ENCODE measurements at regions not wholly inside any gene's neighbourhood (a gene's known extent, or its start where the extent isn't known, plus 50 kb on each side); places are given as distances from the start of the nearest gene placed in this dataset.

- Histone ChIP-seq H4K91ac (ENCODE audit: low read length) (no peak overlapping the region), H3K79me1 (replicated peaks; ENCODE audit: low read length, poor library complexity, severe bottlenecking) (no peaks in the 10 kb centered on the region), H3K9ac (ENCODE audit: low read length) (no peak overlapping the region), H3K36me3 (ENCODE audit: control insufficient read depth in 1 of 2, insufficient read depth in 2 of 2, low read depth in 1 of 2, low read length in 2 of 2) (no peaks in the 10 kb centered on the region), H3K4ac (ENCODE audit: low read depth in 1 of 2, low read length in 2 of 2) (no peak overlapping the region), H2BK15ac (ENCODE audit: low read depth, poor library complexity, severe bottlenecking) (no peak overlapping the region), H3K18ac (ENCODE audit: low read depth in 1 of 2, low read length in 2 of 2) (no peak overlapping the region), H3K23ac (ENCODE audit: low read length in 2 of 2) (no peak overlapping the region), H2BK120ac (ENCODE audit: low read depth, low read length) (no peak overlapping the region), H2BK12ac (ENCODE audit: low read length in 2 of 2) (no peak overlapping the region), H2AK5ac (ENCODE audit: low read length, severe bottlenecking) (no peak overlapping the region), H4K8ac (ENCODE audit: low read length) (no peak overlapping the region), H3K4me2 (ENCODE audit: low read length, poor library complexity, severe bottlenecking) (no peak overlapping the region), H3K27ac (ENCODE audit: low read length, poor library complexity, severe bottlenecking) (no peak overlapping the region), H3K4me3 (ENCODE audit: insufficient read depth in 1 of 2, low read depth in 1 of 2, low read length in 2 of 2) (no peak overlapping the region), H3K9me3 (ENCODE audit: control insufficient read depth, low read length) (no peaks in the 10 kb centered on the region), H2AFZ (ENCODE audit: low read depth, low read length) (no peak overlapping the region), H2BK5ac (ENCODE audit: low read depth, low read length, poor library complexity, severe bottlenecking) (no peak overlapping the region), H3K4me1 (ENCODE audit: control insufficient read depth, insufficient read depth, low read depth, low read length) (no peaks in the 10 kb centered on the region), H3K14ac (ENCODE audit: low read length in 2 of 2) (no peak overlapping the region), H3K27me3 (ENCODE audit: control insufficient read depth in 1 of 2, insufficient read depth in 1 of 2, low read length in 2 of 2) (no peaks in the 10 kb centered on the region)
- no peak for DNase-seq
- WGBS: 17% methylated on average over 3 of the region's 3 CpGs
Observed at GRCh38 chr14:82230748-82231147, 697.1 kb upstream of the SEL1L start.

- 88% methylated on average over 1 of the region's 2 CpGs for WGBS
- H3K4ac ChIP-seq (ENCODE audit: low read depth in 1 of 2, low read length in 2 of 2): no peak overlapping the region
Observed at GRCh38 chr14:82238649-82239048, 705.0 kb upstream of the SEL1L start.

GRCh38 chr14:82239223-82239622, 705.6 kb upstream of the SEL1L start:
- no peak overlapping the region for H3K9ac ChIP-seq (ENCODE audit: low read length)
- H3K79me1 ChIP-seq (replicated peaks; ENCODE audit: low read length, poor library complexity, severe bottlenecking): no peaks in the 10 kb centered on the region
- WGBS: 55% methylated on average over 7 of the region's 7 CpGs
- no peak for DNase-seq
- H3K27ac ChIP-seq (ENCODE audit: low read length, poor library complexity, severe bottlenecking): no peak overlapping the region
- H3K4me3 ChIP-seq (ENCODE audit: insufficient read depth in 1 of 2, low read depth in 1 of 2, low read length in 2 of 2): no peak overlapping the region
- H4K8ac ChIP-seq (ENCODE audit: low read length): no peak overlapping the region
- H2BK120ac ChIP-seq (ENCODE audit: low read depth, low read length): no peak overlapping the region
- H3K4ac ChIP-seq (ENCODE audit: low read depth in 1 of 2, low read length in 2 of 2): no peak overlapping the region
- no peak overlapping the region for H2BK15ac ChIP-seq (ENCODE audit: low read depth, poor library complexity, severe bottlenecking)
- H2BK12ac ChIP-seq (ENCODE audit: low read length in 2 of 2): no peak overlapping the region
- H3K14ac ChIP-seq (ENCODE audit: low read length in 2 of 2): no peak overlapping the region
- no peak overlapping the region for H4K91ac ChIP-seq (ENCODE audit: low read length)
- no peak overlapping the region for H3K23ac ChIP-seq (ENCODE audit: low read length in 2 of 2)
- no peak overlapping the region for H2AK5ac ChIP-seq (ENCODE audit: low read length, severe bottlenecking)
- H3K36me3 ChIP-seq (ENCODE audit: control insufficient read depth in 1 of 2, insufficient read depth in 2 of 2, low read depth in 1 of 2, low read length in 2 of 2): no peaks in the 10 kb centered on the region
- no peaks in the 10 kb centered on the region for H3K27me3 ChIP-seq (ENCODE audit: control insufficient read depth in 1 of 2, insufficient read depth in 1 of 2, low read length in 2 of 2)
- no peak overlapping the region for H3K18ac ChIP-seq (ENCODE audit: low read depth in 1 of 2, low read length in 2 of 2)
- H3K4me2 ChIP-seq (ENCODE audit: low read length, poor library complexity, severe bottlenecking): no peak overlapping the region
- no peak overlapping the region for H2BK5ac ChIP-seq (ENCODE audit: low read depth, low read length, poor library complexity, severe bottlenecking)
- H2AFZ ChIP-seq (ENCODE audit: low read depth, low read length): no peak overlapping the region
- H3K4me1 ChIP-seq (ENCODE audit: control insufficient read depth, insufficient read depth, low read depth, low read length): no peaks in the 10 kb centered on the region
- peaks cover 6% of the 10 kb centered on the region for H3K9me3 ChIP-seq (ENCODE audit: control insufficient read depth, low read length)

More at GRCh38 chr14:82238649-82239048, 705.0 kb upstream of the SEL1L start:
- Histone ChIP-seq H3K4me3 (ENCODE audit: insufficient read depth in 1 of 2, low read depth in 1 of 2, low read length in 2 of 2) (no peak overlapping the region), H2BK120ac (ENCODE audit: low read depth, low read length) (no peak overlapping the region), H3K14ac (ENCODE audit: low read length in 2 of 2) (no peak overlapping the region), H3K27me3 (ENCODE audit: control insufficient read depth in 1 of 2, insufficient read depth in 1 of 2, low read length in 2 of 2) (no peaks in the 10 kb centered on the region), H3K4me2 (ENCODE audit: low read length, poor library complexity, severe bottlenecking) (no peak overlapping the region), H3K18ac (ENCODE audit: low read depth in 1 of 2, low read length in 2 of 2) (no peak overlapping the region), H3K23ac (ENCODE audit: low read length in 2 of 2) (no peak overlapping the region), H3K27ac (ENCODE audit: low read length, poor library complexity, severe bottlenecking) (no peak overlapping the region), H2AFZ (ENCODE audit: low read depth, low read length) (no peak overlapping the region), H3K36me3 (ENCODE audit: control insufficient read depth in 1 of 2, insufficient read depth in 2 of 2, low read depth in 1 of 2, low read length in 2 of 2) (no peaks in the 10 kb centered on the region), H2BK15ac (ENCODE audit: low read depth, poor library complexity, severe bottlenecking) (no peak overlapping the region), H3K4me1 (ENCODE audit: control insufficient read depth, insufficient read depth, low read depth, low read length) (no peaks in the 10 kb centered on the region), H2AK5ac (ENCODE audit: low read length, severe bottlenecking) (no peak overlapping the region), H3K79me1 (replicated peaks; ENCODE audit: low read length, poor library complexity, severe bottlenecking) (no peaks in the 10 kb centered on the region), H4K91ac (ENCODE audit: low read length) (no peak overlapping the region), H2BK5ac (ENCODE audit: low read depth, low read length, poor library complexity, severe bottlenecking) (no peak overlapping the region), H4K8ac (ENCODE audit: low read length) (no peak overlapping the region), H3K9me3 (ENCODE audit: control insufficient read depth, low read length) (peaks cover 6% of the 10 kb centered on the region), H3K9ac (ENCODE audit: low read length) (no peak overlapping the region), H2BK12ac (ENCODE audit: low read length in 2 of 2) (no peak overlapping the region)
- DNase-seq: no peak

- H3K79me1 ChIP-seq (replicated peaks; ENCODE audit: low read length, poor library complexity, severe bottlenecking): no peaks in the 10 kb centered on the region
- no peak overlapping the region for H4K8ac ChIP-seq (ENCODE audit: low read length)
- H2AK5ac ChIP-seq (ENCODE audit: low read length, severe bottlenecking): no peak overlapping the region
- no peak overlapping the region for H2AFZ ChIP-seq (ENCODE audit: low read depth, low read length)
- H4K91ac ChIP-seq (ENCODE audit: low read length): no peak overlapping the region
- H3K14ac ChIP-seq (ENCODE audit: low read length in 2 of 2): no peak overlapping the region
- peaks cover 7% of the 10 kb centered on the region for H3K9me3 ChIP-seq (ENCODE audit: control insufficient read depth, low read length)
- H3K4ac ChIP-seq (ENCODE audit: low read depth in 1 of 2, low read length in 2 of 2): no peak overlapping the region
- H2BK5ac ChIP-seq (ENCODE audit: low read depth, low read length, poor library complexity, severe bottlenecking): no peak overlapping the region
- H3K4me3 ChIP-seq (ENCODE audit: insufficient read depth in 1 of 2, low read depth in 1 of 2, low read length in 2 of 2): no peak overlapping the region
- H3K23ac ChIP-seq (ENCODE audit: low read length in 2 of 2): no peak overlapping the region
- H2BK120ac ChIP-seq (ENCODE audit: low read depth, low read length): no peak overlapping the region
- H3K9ac ChIP-seq (ENCODE audit: low read length): no peak overlapping the region
- H3K4me1 ChIP-seq (ENCODE audit: control insufficient read depth, insufficient read depth, low read depth, low read length): no peaks in the 10 kb centered on the region
- no peak overlapping the region for H2BK15ac ChIP-seq (ENCODE audit: low read depth, poor library complexity, severe bottlenecking)
- DNase-seq: no peak
- 79% methylated on average over 4 of the region's 4 CpGs for WGBS
- no peaks in the 10 kb centered on the region for H3K36me3 ChIP-seq (ENCODE audit: control insufficient read depth in 1 of 2, insufficient read depth in 2 of 2, low read depth in 1 of 2, low read length in 2 of 2)
- H3K18ac ChIP-seq (ENCODE audit: low read depth in 1 of 2, low read length in 2 of 2): no peak overlapping the region
- H3K27me3 ChIP-seq (ENCODE audit: control insufficient read depth in 1 of 2, insufficient read depth in 1 of 2, low read length in 2 of 2): no peaks in the 10 kb centered on the region
- no peak overlapping the region for H3K4me2 ChIP-seq (ENCODE audit: low read length, poor library complexity, severe bottlenecking)
- H2BK12ac ChIP-seq (ENCODE audit: low read length in 2 of 2): no peak overlapping the region
- no peak overlapping the region for H3K27ac ChIP-seq (ENCODE audit: low read length, poor library complexity, severe bottlenecking)
Observed at GRCh38 chr14:82244791-82245190, 711.1 kb upstream of the SEL1L start.
